ENCODE measurements at regions not wholly inside any gene's neighbourhood (a gene's known extent, or its start where the extent isn't known, plus 50 kb on each side); places are given as distances from the start of the nearest gene placed in this dataset.

DNA sequence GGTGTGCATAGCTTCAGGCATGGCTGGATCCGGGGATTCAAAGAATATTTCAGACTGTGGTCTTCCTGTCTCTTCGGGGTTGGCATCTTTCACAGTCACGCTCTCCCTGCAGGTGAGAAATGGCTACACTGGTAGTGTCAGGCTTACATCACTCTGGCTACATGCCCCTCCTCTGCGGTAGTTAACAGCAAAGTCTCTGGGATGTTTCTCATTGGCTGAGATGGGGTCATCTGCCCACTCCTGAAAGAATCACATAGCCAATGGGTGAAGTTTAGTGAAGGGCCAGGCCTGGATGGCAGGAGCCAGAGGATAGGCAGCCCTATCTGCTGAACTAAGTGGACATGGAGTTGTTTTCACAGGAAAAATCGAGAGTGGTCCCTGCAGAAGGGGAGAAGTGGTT, 356.5 kb downstream of the MATN1 start:
- H4K20me1 ChIP-seq (ENCODE audit: insufficient read depth), result no peaks in the 10 kb centered on the region
- H3K4me2 ChIP-seq (ENCODE audit: low read length), result 0 out of 2 replicates have a peak overlapping the region, but pooled peaks have one; percentile 11
- H3K79me2 ChIP-seq (ENCODE audit: insufficient read depth, low read length), result no peaks in the 10 kb centered on the region
- peak overlapping the region; percentile 44 for H2AFZ ChIP-seq (ENCODE audit: low read depth, low read length, poor library complexity, severe bottlenecking)
- BruUV-seq (replicated peaks), result no TSS peak
- DNase-seq (ENCODE audit: low read depth, low spot score) (peak; percentile 34), ATAC-seq (peak; percentile 92)
- H3K36me3 ChIP-seq (ENCODE audit: control insufficient read depth in 1 of 2, insufficient read depth in 2 of 2, low read length in 2 of 2), result no peaks in the 10 kb centered on the region
- intact Hi-C loops (cut with micrococcal nuclease), result no loop called here
- no peaks in the 10 kb centered on the region for H3K9me2 ChIP-seq (ENCODE audit: insufficient read depth)
- no peaks in the 10 kb centered on the region for H3K9me3 ChIP-seq (ENCODE audit: control insufficient read depth in 1 of 2, insufficient read depth in 1 of 2, low read depth in 1 of 2, low read length in 2 of 2)
- H3K27me3 ChIP-seq (ENCODE audit: insufficient read depth, low read length), result 0 out of 2 replicates have a peak, but pooled peaks cover 3% of the 10 kb centered on the region
- ChIA-PET CTCF (interaction anchor here (1.3 to 2.1 kb wide), 2 partner anchors 13 to 14 kb away, joined by 7 read pairs; no protein-coding TSS in a partner anchor), RAD21 (ENCODE audit: low non-redundant PET in 1 of 2, low total read pairs in 2 of 2, uncharacterized antibody in 2 of 2, unreplicated experiment in 2 of 2) (no interaction called here), POLR2A (no interaction called here)
- no peak for TF ChIP-seq ELF1 (IDR thresholded peaks at IDR 0.05; ENCODE audit: borderline replicate concordance, low read depth)
- no peak for TF ChIP-seq RAD21 (IDR thresholded peaks at IDR 0.05; ENCODE audit: low read depth)
- no peak for TF ChIP-seq CEBPB (IDR thresholded peaks at IDR 0.05; ENCODE audit: low read depth)
- TF ChIP-seq, protein P1, sequence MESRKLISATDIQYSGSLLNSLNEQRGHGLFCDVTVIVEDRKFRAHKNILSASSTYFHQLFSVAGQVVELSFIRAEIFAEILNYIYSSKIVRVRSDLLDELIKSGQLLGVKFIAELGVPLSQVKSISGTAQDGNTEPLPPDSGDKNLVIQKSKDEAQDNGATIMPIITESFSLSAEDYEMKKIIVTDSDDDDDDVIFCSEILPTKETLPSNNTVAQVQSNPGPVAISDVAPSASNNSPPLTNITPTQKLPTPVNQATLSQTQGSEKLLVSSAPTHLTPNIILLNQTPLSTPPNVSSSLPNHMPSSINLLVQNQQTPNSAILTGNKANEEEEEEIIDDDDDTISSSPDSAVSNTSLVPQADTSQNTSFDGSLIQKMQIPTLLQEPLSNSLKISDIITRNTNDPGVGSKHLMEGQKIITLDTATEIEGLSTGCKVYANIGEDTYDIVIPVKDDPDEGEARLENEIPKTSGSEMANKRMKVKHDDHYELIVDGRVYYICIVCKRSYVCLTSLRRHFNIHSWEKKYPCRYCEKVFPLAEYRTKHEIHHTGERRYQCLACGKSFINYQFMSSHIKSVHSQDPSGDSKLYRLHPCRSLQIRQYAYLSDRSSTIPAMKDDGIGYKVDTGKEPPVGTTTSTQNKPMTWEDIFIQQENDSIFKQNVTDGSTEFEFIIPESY (IDR thresholded peaks at IDR 0.05; ENCODE audit: extremely low read depth, insufficient replicate concordance, low read length), result no peak
- 0 out of 2 replicates have a peak, but pooled peaks have one; percentile 26 for TF ChIP-seq POLR2AphosphoS5 (IDR thresholded peaks at IDR 0.05; ENCODE audit: low read depth, low read length)
- TF ChIP-seq JUND (IDR thresholded peaks at IDR 0.05), result no peak
- no peak for TF ChIP-seq EZH2 (IDR thresholded peaks at IDR 0.05)
- no peak overlapping the region for H3K27ac ChIP-seq (ENCODE audit: low read depth, low read length)
- H3K9ac ChIP-seq (ENCODE audit: low read length), result no peak overlapping the region
- H3K4me3 ChIP-seq (replicated peaks in 1 of 2; ENCODE audit: low read depth in 1 of 2, low read length in 2 of 2), result no peak overlapping the region
- peaks cover 0 to 9% of the 10 kb centered on the region in 2 experiments; a peak in 2 of 4 replicates for H3K4me1 ChIP-seq (ENCODE audit: control insufficient read depth in 1 of 2, insufficient read depth in 2 of 2, low read length in 2 of 2)

DNA sequence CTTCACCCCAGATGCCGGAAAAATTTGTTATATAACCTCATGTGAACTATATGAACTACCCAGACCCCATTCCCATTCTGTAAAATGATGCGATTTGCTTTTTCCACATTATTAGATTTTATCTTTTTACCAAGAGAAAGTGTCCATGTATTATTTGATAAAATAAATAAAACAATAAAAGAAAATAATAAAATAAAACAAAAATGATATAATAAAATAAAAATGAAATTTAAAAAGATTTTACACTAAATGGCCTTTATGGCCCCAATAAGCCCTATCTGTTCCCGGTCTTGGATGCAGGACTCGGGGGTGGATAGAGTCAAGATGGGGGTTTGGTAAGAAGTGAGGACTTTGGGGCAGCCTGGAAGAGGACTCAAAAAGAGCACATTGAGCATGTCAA, 357.2 kb downstream of the MATN1 start:
- Histone ChIP-seq H3K36me3 (ENCODE audit: control insufficient read depth in 1 of 2, insufficient read depth in 2 of 2, low read length in 2 of 2) (no peaks in the 10 kb centered on the region), H3K4me3 (replicated peaks in 1 of 2; ENCODE audit: low read depth in 1 of 2, low read length in 2 of 2) (no peak overlapping the region), H3K4me2 (ENCODE audit: low read length) (no peak overlapping the region), H3K27me3 (ENCODE audit: insufficient read depth, low read length) (0 out of 2 replicates have a peak, but pooled peaks cover 3% of the 10 kb centered on the region), H3K9me3 (ENCODE audit: control insufficient read depth in 1 of 2, insufficient read depth in 1 of 2, low read depth in 1 of 2, low read length in 2 of 2) (no peaks in the 10 kb centered on the region), H3K9ac (ENCODE audit: low read length) (no peak overlapping the region), H2AFZ (ENCODE audit: low read depth, low read length, poor library complexity, severe bottlenecking) (no peak overlapping the region), H3K9me2 (ENCODE audit: insufficient read depth) (no peaks in the 10 kb centered on the region), H3K79me2 (ENCODE audit: insufficient read depth, low read length) (no peaks in the 10 kb centered on the region), H4K20me1 (ENCODE audit: insufficient read depth) (no peaks in the 10 kb centered on the region), H3K4me1 (ENCODE audit: control insufficient read depth in 1 of 2, insufficient read depth in 2 of 2, low read length in 2 of 2) (peaks cover 0 to 9% of the 10 kb centered on the region in 2 experiments; a peak in 2 of 4 replicates), H3K27ac (ENCODE audit: low read depth, low read length) (no peak overlapping the region)
- BruUV-seq (replicated peaks), result no TSS peak
- no peak for DNase-seq (ENCODE audit: low read depth, low spot score)
- intact Hi-C loops (cut with micrococcal nuclease), result no loop called here
- CTCF ChIA-PET, result interaction anchor here (2.1 to 3.3 kb wide), 2 partner anchors 12 to 14 kb away, joined by 7 to 27 read pairs; no protein-coding TSS in a partner anchor
- POLR2A ChIA-PET, result no interaction called here
- RAD21 ChIA-PET (ENCODE audit: low non-redundant PET in 1 of 2, low total read pairs in 2 of 2, uncharacterized antibody in 2 of 2, unreplicated experiment in 2 of 2), result no interaction called here
- ATAC-seq, result no peak
- no peak for TF ChIP-seq SIN3A (IDR thresholded peaks at IDR 0.05; ENCODE audit: low read depth)
- TF ChIP-seq EGR1 (IDR thresholded peaks at IDR 0.05; ENCODE audit: low read depth), result no peak
- TF ChIP-seq YY1 (IDR thresholded peaks at IDR 0.05; ENCODE audit: extremely low read depth, insufficient replicate concordance, low read depth, low read length), result no peak
- no peak for TF ChIP-seq CEBPB (IDR thresholded peaks at IDR 0.05; ENCODE audit: low read depth)
- no peak for TF ChIP-seq POLR2A (IDR thresholded peaks at IDR 0.05; ENCODE audit: borderline replicate concordance, extremely low read depth, insufficient read depth, insufficient read length)
- TF ChIP-seq, protein P2, sequence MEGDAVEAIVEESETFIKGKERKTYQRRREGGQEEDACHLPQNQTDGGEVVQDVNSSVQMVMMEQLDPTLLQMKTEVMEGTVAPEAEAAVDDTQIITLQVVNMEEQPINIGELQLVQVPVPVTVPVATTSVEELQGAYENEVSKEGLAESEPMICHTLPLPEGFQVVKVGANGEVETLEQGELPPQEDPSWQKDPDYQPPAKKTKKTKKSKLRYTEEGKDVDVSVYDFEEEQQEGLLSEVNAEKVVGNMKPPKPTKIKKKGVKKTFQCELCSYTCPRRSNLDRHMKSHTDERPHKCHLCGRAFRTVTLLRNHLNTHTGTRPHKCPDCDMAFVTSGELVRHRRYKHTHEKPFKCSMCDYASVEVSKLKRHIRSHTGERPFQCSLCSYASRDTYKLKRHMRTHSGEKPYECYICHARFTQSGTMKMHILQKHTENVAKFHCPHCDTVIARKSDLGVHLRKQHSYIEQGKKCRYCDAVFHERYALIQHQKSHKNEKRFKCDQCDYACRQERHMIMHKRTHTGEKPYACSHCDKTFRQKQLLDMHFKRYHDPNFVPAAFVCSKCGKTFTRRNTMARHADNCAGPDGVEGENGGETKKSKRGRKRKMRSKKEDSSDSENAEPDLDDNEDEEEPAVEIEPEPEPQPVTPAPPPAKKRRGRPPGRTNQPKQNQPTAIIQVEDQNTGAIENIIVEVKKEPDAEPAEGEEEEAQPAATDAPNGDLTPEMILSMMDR (IDR thresholded peaks at IDR 0.05 in 2 of 3, conservative IDR thresholded peaks at IDR 0.05 in 1 of 3; ENCODE audit: borderline replicate concordance in 1 of 3, insufficient read depth in 1 of 3, low read depth in 2 of 3, low read length in 2 of 3), result no peak
- no peak for TF ChIP-seq FOSL1 (IDR thresholded peaks at IDR 0.05; ENCODE audit: low read depth)
- TF ChIP-seq ZFX (IDR thresholded peaks at IDR 0.05), result no peak
- TF ChIP-seq, protein P3, sequence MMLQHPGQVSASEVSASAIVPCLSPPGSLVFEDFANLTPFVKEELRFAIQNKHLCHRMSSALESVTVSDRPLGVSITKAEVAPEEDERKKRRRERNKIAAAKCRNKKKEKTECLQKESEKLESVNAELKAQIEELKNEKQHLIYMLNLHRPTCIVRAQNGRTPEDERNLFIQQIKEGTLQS (IDR thresholded peaks at IDR 0.05), result no peak
- no peak for TF ChIP-seq POLR2AphosphoS5 (IDR thresholded peaks at IDR 0.05; ENCODE audit: low read depth, low read length)
- no peak for TF ChIP-seq SP1 (IDR thresholded peaks at IDR 0.05; ENCODE audit: low read depth)
- no peak for TF ChIP-seq JUND (IDR thresholded peaks at IDR 0.05)
- TF ChIP-seq ELF1 (IDR thresholded peaks at IDR 0.05; ENCODE audit: borderline replicate concordance, low read depth), result no peak

Measured in HCT116 (cell line).